GM12878 (cell line): ENCODE measurements at regions not wholly inside any gene's neighbourhood (a gene's known extent, or its start where the extent isn't known, plus 50 kb on each side); places are given as distances from the start of the nearest gene placed in this dataset.

ENCODE experiments used
- ATAC-seq: fragments of 200-7000 bp; cut with Tn5 transposase; 3 replicates; pipeline ENCODE4 v1.9.1; 2020; ENCODE audit warnings: mild to moderate bottlenecking, moderate library complexity
- BruUV-seq: library from RNA; stranded (reverse); fragments of 400-500 nt; replicated peaks from 2 replicates; lab custom pipeline; 2021; lab: Mats Ljungman, UMichigan
- CTCF ChIA-PET: fragments of 300-600 bp; sonication (Branson Sonifier 250); formaldehyde crosslinking; extraction: SDS; loops from one replicate; lab custom pipeline; 2021; ENCODE audit warnings: inconsistent platforms; lab: Yijun Ruan, JAX
- POLR2A ChIA-PET: fragments of 350-600 bp; formaldehyde crosslinking; extraction: SDS; loops from one replicate; lab custom pipeline; 2021; ENCODE audit warnings: inconsistent platforms; lab: Charles Lee
- RAD21 ChIA-PET: fragments of 300-600 bp; sonication (Branson Sonifier 250); formaldehyde crosslinking; loops from one replicate; lab custom pipeline; 2023; ENCODE audit warnings: antibody characterized with exemption; ENCODE audit not compliant: unreplicated experiment; lab: Charles Lee
- SMC1A ChIA-PET: fragments of 300-600 bp; sonication (Branson Sonifier 250); formaldehyde crosslinking; loops from one replicate; lab custom pipeline; 2023; ENCODE audit not compliant: unreplicated experiment, uncharacterized antibody; lab: Charles Lee
- DNase-seq: peaks from one replicate; pipeline ENCODE4 v3.0.0-alpha.2; 2011; ENCODE audit warnings: low read depth, low spot score
- FAIRE-seq: peaks from 3 replicates; lab custom pipeline; 2011; peaks lifted over from hg19 to GRCh38; lab: Jason Lieb, UNC
- H2AFZ ChIP-seq: 2 replicates; pipeline ENCODE4 v1.6.0; 2011; ENCODE audit warnings: low read depth, low read length, control low read depth; ENCODE audit not compliant: control insufficient read depth
- H3K27ac ChIP-seq: 2 replicates; pipeline ENCODE4 v1.5.1; 2011; ENCODE audit warnings: control low read depth; ENCODE audit not compliant: control insufficient read depth, insufficient read depth
- H3K27me3 ChIP-seq, 2 experiments: replicated peaks in 1 of 2; 2 replicates each; pipeline versions ENCODE4 v1.6.0 to v1.6.1; 2011; ENCODE audit warnings: low read length in 1 of 2; ENCODE audit not compliant: control insufficient read depth in 2 of 2, insufficient read depth in 2 of 2
- H3K36me3 ChIP-seq, 2 experiments: 2 replicates each; pipeline ENCODE4 v1.5.1; 2011; ENCODE audit warnings: low read length in 1 of 2; ENCODE audit not compliant: control insufficient read depth in 2 of 2, insufficient read depth in 2 of 2
- H3K4me1 ChIP-seq: 2 replicates; pipeline ENCODE4 v1.6.1; 2011; ENCODE audit warnings: mild to moderate bottlenecking, low read length, moderate library complexity, mixed read lengths; ENCODE audit not compliant: control insufficient read depth, insufficient read depth
- H3K4me2 ChIP-seq: 2 replicates; pipeline ENCODE4 v1.6.0; 2011; ENCODE audit warnings: control low read depth; ENCODE audit not compliant: control insufficient read depth, insufficient read depth
- H3K4me3 ChIP-seq: fragments of 200-600 bp; sonication (generic); 2 replicates; pipeline ENCODE4 v1.5.1; 2016
- H3K79me2 ChIP-seq: 2 replicates; pipeline ENCODE4 v1.6.0; 2011; ENCODE audit warnings: low read length; ENCODE audit not compliant: control insufficient read depth, insufficient read depth
- H3K9ac ChIP-seq: 2 replicates; pipeline ENCODE4 v1.8.0; 2011; ENCODE audit warnings: low read length, control low read depth, mixed read lengths; ENCODE audit not compliant: control insufficient read depth, insufficient read depth
- H3K9me3 ChIP-seq: replicated peaks from 3 replicates; pipeline ENCODE4 v1.5.1; 2011; ENCODE audit warnings: mild to moderate bottlenecking, low read length; ENCODE audit not compliant: control insufficient read depth, insufficient read depth
- H4K20me1 ChIP-seq: 2 replicates; pipeline ENCODE4 v1.6.0; 2011; ENCODE audit not compliant: control insufficient read depth, insufficient read depth
- ASH2L ChIP-seq: fragments of 300-600, 200-600 bp; sonication (generic); IDR thresholded peaks from 2 replicates; pipeline ENCODE4 v1.6.1; 2017; ENCODE audit warnings: low read depth, mild to moderate bottlenecking, borderline replicate concordance
- BCL11A ChIP-seq: IDR thresholded peaks from 2 replicates; pipeline ENCODE4 v1.6.1; 2011; ENCODE audit warnings: low read depth, low read length
- BHLHE40 ChIP-seq, 2 experiments: fragments of 450-650 bp in 1 of 2; IDR thresholded peaks; 2 replicates each; pipeline ENCODE4 v1.6.1; 2011 to 2017; ENCODE audit warnings: low read depth in 2 of 2, borderline replicate concordance in 1 of 2, improper control_type of control experiment in 1 of 2, low read length in 1 of 2, mild to moderate bottlenecking in 1 of 2
- CBFB ChIP-seq: IDR thresholded peaks from 2 replicates; pipeline ENCODE4 v1.6.1; 2016; ENCODE audit warnings: antibody characterized with exemption, low read depth
- CBX3 ChIP-seq: fragments of 200-600 bp; sonication (generic); IDR thresholded peaks from 2 replicates; pipeline ENCODE4 v1.6.1; 2016; ENCODE audit warnings: low read depth, borderline replicate concordance
- EGR1 ChIP-seq, 2 experiments: IDR thresholded peaks; 1 replicate in 1 of 2; 2 replicates in 1 of 2; pipeline ENCODE4 v1.6.1; 2011 to 2012; ENCODE audit warnings: low read depth in 2 of 2, low read length in 2 of 2, borderline replicate concordance in 1 of 2, mild to moderate bottlenecking in 1 of 2, moderate library complexity in 1 of 2
- ESRRA ChIP-seq: IDR thresholded peaks from 2 replicates; pipeline ENCODE4 v1.6.1; 2012; ENCODE audit warnings: mild to moderate bottlenecking, low read length, improper control_type of control experiment
- HDAC2 ChIP-seq: fragments of 200-600 bp; sonication (generic); IDR thresholded peaks from 2 replicates; pipeline ENCODE4 v1.6.1; 2017
- HDGF ChIP-seq: fragments of 450-650 bp; IDR thresholded peaks from 2 replicates; pipeline ENCODE4 v1.6.1; 2016; ENCODE audit warnings: antibody characterized with exemption
- NBN ChIP-seq: fragments of 450-650 bp; IDR thresholded peaks from 2 replicates; pipeline ENCODE4 v1.6.1; 2016
- NR2C1 ChIP-seq: fragments of 450-650 bp; IDR thresholded peaks from 2 replicates; pipeline ENCODE4 v1.6.1; 2017; ENCODE audit warnings: antibody characterized with exemption, mild to moderate bottlenecking, moderate library complexity
- NR2F1 ChIP-seq: fragments of 450-650 bp; conservative IDR thresholded peaks from 2 replicates; pipeline ENCODE4 v1.6.1; 2017; ENCODE audit warnings: mild to moderate bottlenecking
- RAD51 ChIP-seq: fragments of 450-650 bp; IDR thresholded peaks from 2 replicates; pipeline ENCODE4 v1.6.1; 2016; ENCODE audit warnings: moderate library complexity, mild to moderate bottlenecking, inconsistent platforms
- RCOR1 ChIP-seq: conservative IDR thresholded peaks from 2 replicates; pipeline ENCODE4 v1.6.1; 2012; ENCODE audit warnings: low read depth, low read length, improper control_type of control experiment
- RELB ChIP-seq: fragments of 450-650 bp; IDR thresholded peaks from 2 replicates; pipeline ENCODE4 v1.6.1; 2017; ENCODE audit warnings: low read depth, mild to moderate bottlenecking, moderate library complexity
- REST ChIP-seq: IDR thresholded peaks from 2 replicates; pipeline ENCODE4 v1.6.1; 2012; ENCODE audit warnings: mild to moderate bottlenecking, low read depth, low read length
- SPI1 ChIP-seq: IDR thresholded peaks from 2 replicates; pipeline ENCODE4 v1.6.1; 2011; ENCODE audit warnings: low read depth, mild to moderate bottlenecking, low read length, moderate library complexity, borderline replicate concordance; ENCODE audit not compliant: insufficient read depth
- TCF3 ChIP-seq: IDR thresholded peaks from 2 replicates; pipeline ENCODE4 v1.6.1; 2012; ENCODE audit warnings: low read depth, mild to moderate bottlenecking, low read length, borderline replicate concordance; ENCODE audit not compliant: insufficient read depth
- YY1 ChIP-seq: IDR thresholded peaks from 2 replicates; pipeline ENCODE4 v1.6.1; 2011; ENCODE audit warnings: low read depth, mild to moderate bottlenecking, low read length
- ZBED1 ChIP-seq: IDR thresholded peaks from 2 replicates; pipeline ENCODE4 v1.6.1; 2016; ENCODE audit warnings: borderline replicate concordance
- WGBS: methylation state at CpG from one replicate; pipeline ENCODE4 v1.1.6; 2016; ENCODE audit warnings: low lambda C conversion rate; ENCODE audit not compliant: insufficient replicate concordance, insufficient coverage; ENCODE audit errors: missing lambda C conversion rate; 5-methylcytosine and 5-hydroxymethylcytosine counted together
- in situ Hi-C: fragments of 300-500 bp; cut with MboI; formaldehyde crosslinking; loops from 9 replicates; pipeline ENCODE4 v1.14.3; 2018; ENCODE audit warnings: mixed read lengths
- intact Hi-C: fragments of 100-400 bp; cut with micrococcal nuclease; formaldehyde crosslinking; loops from one replicate; pipeline ENCODE4 v1.14.2; 2022; ENCODE audit not compliant: unreplicated experiment

- ChIA-PET POLR2A (no interaction called here), CTCF (interaction anchor here (0.6 kb wide), 1 partner anchor 439 kb away, joined by 4 read pairs; no protein-coding TSS in a partner anchor), RAD21 (no interaction called here), SMC1A (no interaction called here)
- ATAC-seq (no peak), FAIRE-seq (no peak), DNase-seq (no peak)
- Histone ChIP-seq H3K4me2 (no peak overlapping the region), H3K27me3 (no peaks in the 10 kb centered on the region), H3K4me3 (no peak overlapping the region), H3K9me3 (no peaks in the 10 kb centered on the region), H4K20me1 (no peaks in the 10 kb centered on the region), H3K79me2 (no peaks in the 10 kb centered on the region), H3K36me3 (no peaks in the 10 kb centered on the region), H3K4me1 (no peaks in the 10 kb centered on the region), H3K27ac (no peak overlapping the region), H3K9ac (no peak overlapping the region), H2AFZ (no peak overlapping the region)
- no peak for TF ChIP-seq ZBED1
- no peak for TF ChIP-seq YY1
- TF ChIP-seq EGR1 (IDR thresholded peaks at IDR 0.05; ENCODE audit: borderline replicate concordance in 1 of 2, low read depth in 2 of 2, low read length in 2 of 2): no peak
- no peak for TF ChIP-seq NBN
- TF ChIP-seq RELB: no peak
- TF ChIP-seq NR2F1: no peak
- no peak for TF ChIP-seq BHLHE40 (IDR thresholded peaks at IDR 0.05; ENCODE audit: borderline replicate concordance in 1 of 2, low read depth in 2 of 2, low read length in 1 of 2)
- TF ChIP-seq REST: no peak
- TF ChIP-seq SPI1: no peak
- TF ChIP-seq CBX3: no peak
- TF ChIP-seq BCL11A: no peak
- no peak for TF ChIP-seq RAD51
- no peak for TF ChIP-seq HDAC2
- no peak for TF ChIP-seq CBFB
- TF ChIP-seq HDGF: no peak
- TF ChIP-seq TCF3: no peak
- no peak for TF ChIP-seq NR2C1
- TF ChIP-seq ASH2L: no peak
- TF ChIP-seq ESRRA: no peak
- no peak for TF ChIP-seq RCOR1
- 15% methylated on average over 3 of the region's 3 CpGs for WGBS
- in situ Hi-C loops: no loop called here
- no TSS peak for BruUV-seq
- intact Hi-C loops: no loop called here
Observed at GRCh38 chr4:174387721-174388120, 104.0 kb downstream of the CEP44 start.
